Testis (tissue), 2 donors: ENCODE measurements at regions not wholly inside any gene's neighbourhood (a gene's known extent, or its start where the extent isn't known, plus 50 kb on each side); places are given as distances from the start of the nearest gene placed in this dataset.

ENCODE experiments used
- POLR2A ChIP-seq: fragments of 450-650 bp; IDR thresholded peaks from one replicate; pipeline ENCODE4 v1.6.1; 2017; ENCODE audit warnings: antibody characterized with exemption, mild to moderate bottlenecking, moderate library complexity
- TF ChIP-seq, protein P1 (sequence below), 3 experiments: fragments of 450-650 bp in 2 of 3; fragments of 200-600 bp in 1 of 3; sonication (generic) in 1 of 3; IDR thresholded peaks; one replicate each; pipeline ENCODE4 v1.5.1; 2016 to 2019; ENCODE audit warnings: antibody characterized with exemption in 3 of 3, mild to moderate bottlenecking in 2 of 3, moderate library complexity in 1 of 3

DNA sequence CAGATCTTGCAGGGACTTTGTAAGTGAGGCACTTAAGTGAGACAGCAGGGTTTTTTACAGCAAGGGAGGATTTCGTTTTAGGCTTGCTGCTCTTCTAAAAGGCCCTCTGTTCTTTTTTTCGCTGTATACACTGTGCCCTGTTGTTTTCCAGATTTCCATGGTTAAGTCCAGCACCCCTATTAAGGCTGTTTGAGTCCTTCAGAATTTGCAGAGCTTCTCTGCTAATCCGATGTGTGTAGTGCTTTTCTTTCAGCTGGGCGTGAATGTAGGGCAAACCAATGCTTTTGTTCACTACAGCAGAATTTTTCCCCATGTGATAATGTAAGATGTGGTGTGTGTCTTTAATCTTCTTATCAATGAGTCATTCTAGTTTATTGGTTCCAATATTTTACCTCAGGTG lies 200.5 kb upstream of the RREB1 start:
- TF ChIP-seq, protein P1, sequence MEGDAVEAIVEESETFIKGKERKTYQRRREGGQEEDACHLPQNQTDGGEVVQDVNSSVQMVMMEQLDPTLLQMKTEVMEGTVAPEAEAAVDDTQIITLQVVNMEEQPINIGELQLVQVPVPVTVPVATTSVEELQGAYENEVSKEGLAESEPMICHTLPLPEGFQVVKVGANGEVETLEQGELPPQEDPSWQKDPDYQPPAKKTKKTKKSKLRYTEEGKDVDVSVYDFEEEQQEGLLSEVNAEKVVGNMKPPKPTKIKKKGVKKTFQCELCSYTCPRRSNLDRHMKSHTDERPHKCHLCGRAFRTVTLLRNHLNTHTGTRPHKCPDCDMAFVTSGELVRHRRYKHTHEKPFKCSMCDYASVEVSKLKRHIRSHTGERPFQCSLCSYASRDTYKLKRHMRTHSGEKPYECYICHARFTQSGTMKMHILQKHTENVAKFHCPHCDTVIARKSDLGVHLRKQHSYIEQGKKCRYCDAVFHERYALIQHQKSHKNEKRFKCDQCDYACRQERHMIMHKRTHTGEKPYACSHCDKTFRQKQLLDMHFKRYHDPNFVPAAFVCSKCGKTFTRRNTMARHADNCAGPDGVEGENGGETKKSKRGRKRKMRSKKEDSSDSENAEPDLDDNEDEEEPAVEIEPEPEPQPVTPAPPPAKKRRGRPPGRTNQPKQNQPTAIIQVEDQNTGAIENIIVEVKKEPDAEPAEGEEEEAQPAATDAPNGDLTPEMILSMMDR (IDR thresholded peaks at IDR 0.05): no peak
- no peak for TF ChIP-seq POLR2A
